Transverse colon (tissue), 4 donors: ENCODE measurements at regions not wholly inside any gene's neighbourhood (a gene's known extent, or its start where the extent isn't known, plus 50 kb on each side); places are given as distances from the start of the nearest gene placed in this dataset.

Source experiments
- DNase-seq: peaks from one replicate; pipeline ENCODE4 v3.0.0-alpha.2; 2019
- H3K27ac ChIP-seq, 4 donors: fragments of 200-600 bp; sonication (generic); 2 replicates each; pipeline ENCODE4 v1.5.1; 2016 to 2018; ENCODE audit warnings: inconsistent platforms in 4 of 4
- H3K27me3 ChIP-seq: fragments of 200-600 bp; sonication (generic); 2 replicates; pipeline ENCODE4 v1.5.1; 2017; ENCODE audit warnings: inconsistent platforms
- H3K36me3 ChIP-seq, 4 donors: fragments of 200-600 bp; sonication (generic); 2 replicates each; pipeline ENCODE4 v1.5.1; 2017 to 2019; ENCODE audit warnings: inconsistent platforms in 4 of 4
- H3K4me1 ChIP-seq, 4 donors: fragments of 200-600 bp; sonication (generic); 2 replicates each; pipeline ENCODE4 v1.5.1; 2017 to 2020; ENCODE audit warnings: inconsistent platforms in 4 of 4
- H3K4me3 ChIP-seq, 4 donors: fragments of 200-600 bp; sonication (generic); 1 replicate in 1 of 4; 2 replicates in 3 of 4; pipeline versions ENCODE4 v1.5.1 to v1.6.1; 2017 to 2019; ENCODE audit warnings: inconsistent platforms in 4 of 4
- H3K9me3 ChIP-seq, 2 donors: fragments of 200-600 bp; sonication (generic); 2 replicates each; pipeline ENCODE4 v1.5.1; 2017 to 2019; ENCODE audit warnings: inconsistent platforms in 2 of 2
- CTCF ChIP-seq, 5 experiments: fragments of 200-600 bp in 3 of 5; fragments of 450-650 bp in 2 of 5; sonication (generic) in 3 of 5; IDR thresholded peaks; 1 replicate in 2 of 5; 2 replicates in 3 of 5; pipeline ENCODE4 v1.5.1; 2016 to 2017; ENCODE audit warnings: antibody characterized with exemption in 5 of 5, inconsistent platforms in 3 of 5, mild to moderate bottlenecking in 2 of 5, moderate library complexity in 1 of 5
- EP300 ChIP-seq: sonication (generic); formaldehyde crosslinking; IDR thresholded peaks from one replicate; pipeline ENCODE4 v1.6.1; 2017; ENCODE audit warnings: antibody characterized with exemption, low read depth
- POLR2A ChIP-seq: fragments of 450-650 bp; IDR thresholded peaks from one replicate; pipeline ENCODE4 v1.6.1; 2016; ENCODE audit warnings: antibody characterized with exemption, mild to moderate bottlenecking, moderate library complexity
- POLR2AphosphoS5 ChIP-seq, 3 donors: sonication (generic); formaldehyde crosslinking; IDR thresholded peaks; one replicate each; pipeline ENCODE4 v1.6.1; 2016; ENCODE audit warnings: antibody characterized with exemption in 3 of 3
- WGBS, 2 donors: methylation state at CpG; one replicate each; pipeline ENCODE4 v1.1.5; 2018; ENCODE audit warnings: low coverage in 1 of 2; 5-methylcytosine and 5-hydroxymethylcytosine counted together
- in situ Hi-C, 4 donors: fragments of 200-750 bp; cut with MboI; loops; one replicate each; pipeline versions ENCODE4 v1.15.0 to v1.15.1; 2017; ENCODE audit warnings: low sequenced_read_pairs in 3 of 4, low pct_ligation_motif_present in 1 of 4, low pct_unique_long_range_greater_than_20kb in 1 of 4
- intact Hi-C: fragments of 100-400 bp; cut with DNase I; formaldehyde crosslinking; loops from one replicate; pipeline ENCODE4 v1.15.1; 2023; ENCODE audit warnings: low total_unique reads

DNA sequence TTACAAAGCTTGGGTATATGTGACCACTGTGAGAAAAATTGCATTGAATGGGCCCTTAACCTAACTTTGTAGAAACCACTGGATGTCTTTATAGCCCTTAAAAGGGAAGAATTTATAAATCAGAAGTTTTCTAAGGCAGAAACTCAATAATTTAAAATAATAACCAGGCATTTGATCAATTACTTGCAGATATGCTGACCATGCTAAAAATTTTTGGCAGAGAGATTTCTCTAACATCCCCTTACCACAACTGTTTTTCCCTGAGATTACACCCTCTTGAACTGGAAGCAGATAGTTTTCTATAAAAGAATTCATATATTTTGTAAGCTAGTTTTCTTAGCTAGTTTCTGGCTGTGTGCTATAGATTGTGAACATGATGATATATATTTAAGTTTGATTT is 428.3 kb downstream of the KIF4B start:
- TF ChIP-seq POLR2A (no peak), POLR2AphosphoS5 (IDR thresholded peaks at IDR 0.05) (no peak), EP300 (no peak), CTCF (IDR thresholded peaks at IDR 0.05) (no peak)
- no peaks in the 10 kb centered on the region for H3K27me3 ChIP-seq
- H3K4me3 ChIP-seq: no peak overlapping the region
- in situ Hi-C loops: no loop called here
- no peaks in the 10 kb centered on the region for H3K36me3 ChIP-seq
- DNase-seq: no peak
- H3K9me3 ChIP-seq: no peaks in the 10 kb centered on the region
- H3K4me1 ChIP-seq: no peaks in the 10 kb centered on the region
- intact Hi-C loops: no loop called here
- no peak overlapping the region for H3K27ac ChIP-seq

GRCh38 chr5:155451106-155451505 is 437.6 kb downstream of the KIF4B start:
- H3K4me1 ChIP-seq: no peaks in the 10 kb centered on the region
- 31 to 58% methylated on average over 2 of the region's 2 CpGs for WGBS, 2 donors
- H3K27me3 ChIP-seq: no peaks in the 10 kb centered on the region
- H3K4me3 ChIP-seq: no peak overlapping the region
- H3K27ac ChIP-seq: no peak overlapping the region
- intact Hi-C loops: no loop called here
- no peak for DNase-seq
- TF ChIP-seq CTCF (IDR thresholded peaks at IDR 0.05): no peak
- TF ChIP-seq POLR2AphosphoS5 (IDR thresholded peaks at IDR 0.05): no peak
- no peak for TF ChIP-seq EP300
- no peak for TF ChIP-seq POLR2A
- in situ Hi-C loops: no loop called here
- H3K36me3 ChIP-seq: no peaks in the 10 kb centered on the region
- no peaks in the 10 kb centered on the region for H3K9me3 ChIP-seq

DNA sequence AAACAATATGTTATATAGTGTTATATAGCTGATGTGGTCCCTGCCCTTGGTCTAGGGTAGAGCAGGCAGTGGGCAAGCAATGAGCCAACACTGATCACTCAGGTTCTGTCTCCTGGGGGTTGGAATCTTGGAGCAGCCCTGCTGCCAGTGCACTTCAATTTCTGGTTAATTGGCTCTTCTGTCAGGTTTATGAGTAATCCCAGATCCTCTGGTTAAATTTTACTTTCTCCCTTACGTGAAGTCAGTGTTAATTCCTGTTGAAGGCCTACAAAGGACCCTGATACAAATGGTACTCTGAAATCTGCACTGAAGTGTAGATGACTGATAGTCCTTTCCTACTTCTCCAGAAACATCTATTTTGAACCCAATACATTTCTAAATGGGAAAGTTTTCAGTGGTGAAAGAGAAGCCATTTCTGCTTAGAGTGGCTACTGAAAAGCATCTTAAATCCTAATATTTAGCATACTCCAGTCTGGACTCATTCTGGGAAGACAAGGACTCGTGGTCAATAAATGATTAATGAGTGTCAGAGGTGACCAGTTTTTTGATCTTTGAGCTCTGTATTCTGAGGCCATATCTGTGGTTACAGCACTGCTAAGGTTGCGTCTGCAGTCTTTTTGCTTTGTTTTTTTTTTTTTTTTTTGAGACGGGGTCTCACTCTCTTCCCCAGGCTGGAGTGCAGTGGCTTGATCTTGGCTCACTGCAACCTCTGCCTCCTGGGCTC is 442.4 kb downstream of the KIF4B start:
- Histone ChIP-seq H3K27ac (no peak overlapping the region), H3K9me3 (no peaks in the 10 kb centered on the region), H3K27me3 (no peaks in the 10 kb centered on the region), H3K4me3 (no peak overlapping the region), H3K36me3 (no peaks in the 10 kb centered on the region), H3K4me1 (no peaks in the 10 kb centered on the region)
- intact Hi-C loops (no loop called here), in situ Hi-C loops (no loop called here)
- 53 to 54% methylated on average over 3 to 4 of the region's 4 CpGs for WGBS, 2 donors
- DNase-seq: no peak
- TF ChIP-seq CTCF (IDR thresholded peaks at IDR 0.05) (no peak), EP300 (no peak), POLR2A (no peak), POLR2AphosphoS5 (IDR thresholded peaks at IDR 0.05) (no peak)

DNA sequence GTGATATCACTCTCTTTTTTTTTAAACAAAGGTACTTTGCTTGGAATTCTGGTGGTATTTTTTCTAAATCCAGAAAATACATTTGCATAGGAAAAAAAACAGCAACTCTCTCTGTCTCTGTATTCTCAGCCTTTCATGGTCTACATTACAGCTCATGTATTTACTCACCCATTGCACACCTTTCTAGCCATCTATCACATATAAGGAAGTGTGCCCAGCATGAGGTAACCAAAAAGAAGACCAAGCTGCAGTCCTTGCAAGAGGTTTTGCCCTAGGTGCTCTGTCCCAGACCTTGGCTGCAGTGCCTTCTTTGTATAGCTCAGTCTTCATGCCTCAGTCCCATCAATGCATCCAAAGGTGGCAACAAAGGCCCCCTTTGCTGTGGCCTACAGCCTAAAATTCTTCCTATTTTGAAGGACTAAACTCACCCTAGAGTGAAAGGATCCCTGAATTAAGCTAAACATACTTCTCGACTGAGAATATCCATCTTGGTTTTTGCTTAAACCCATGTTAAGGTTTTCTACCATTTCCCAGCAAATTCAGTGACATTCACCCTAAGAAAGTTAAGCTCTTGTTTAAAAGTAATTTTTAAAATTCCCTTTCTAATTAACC is 446.4 kb downstream of the KIF4B start:
- Histone ChIP-seq H3K36me3 (no peaks in the 10 kb centered on the region), H3K27ac (no peak overlapping the region), H3K4me1 (no peaks in the 10 kb centered on the region), H3K27me3 (no peaks in the 10 kb centered on the region), H3K9me3 (no peaks in the 10 kb centered on the region), H3K4me3 (no peak overlapping the region)
- no peak for DNase-seq
- WGBS, 2 donors: 80 to 90% methylated on average over 1 of the region's 1 CpG
- no peak for TF ChIP-seq POLR2A
- in situ Hi-C loops: no loop called here
- intact Hi-C loops: loop anchor here (1.0 kb wide), 1 partner anchor 16 kb away; no protein-coding TSS in a partner anchor

DNA sequence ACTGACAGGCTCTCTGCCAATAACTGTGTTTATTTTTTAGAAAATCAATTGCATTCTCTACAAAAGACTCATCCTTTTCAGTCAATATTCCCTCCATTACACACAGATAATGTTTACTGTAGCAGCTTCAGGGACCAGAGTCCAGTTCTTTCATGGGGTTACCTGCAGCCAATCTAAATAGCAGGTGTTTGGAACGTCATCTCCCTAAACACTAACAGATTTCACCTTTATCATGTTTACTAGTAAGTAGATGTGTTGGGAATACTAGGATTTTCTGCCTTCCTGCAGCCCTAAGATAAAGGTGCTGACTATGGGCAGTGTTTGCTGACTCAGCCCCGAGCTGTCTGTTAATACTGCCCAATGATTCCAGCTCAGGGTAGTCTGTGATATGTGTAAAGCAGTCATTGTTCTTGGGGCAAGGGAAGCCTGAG is 447.0 kb downstream of the KIF4B start:
- Histone ChIP-seq H3K4me3 (no peak overlapping the region), H3K9me3 (no peaks in the 10 kb centered on the region), H3K4me1 (no peaks in the 10 kb centered on the region), H3K36me3 (no peaks in the 10 kb centered on the region), H3K27me3 (no peaks in the 10 kb centered on the region), H3K27ac (no peak overlapping the region)
- intact Hi-C loops (no loop called here), in situ Hi-C loops (no loop called here)
- 26 to 42% methylated on average over 2 of the region's 2 CpGs for WGBS, 2 donors
- no peak for DNase-seq
- no peak for TF ChIP-seq CTCF (IDR thresholded peaks at IDR 0.05)
- TF ChIP-seq POLR2AphosphoS5 (IDR thresholded peaks at IDR 0.05): no peak
- no peak for TF ChIP-seq EP300
- TF ChIP-seq POLR2A: no peak
